ENCODE measurements at regions not wholly inside any gene's neighbourhood (a gene's known extent, or its start where the extent isn't known, plus 50 kb on each side); places are given as distances from the start of the nearest gene placed in this dataset.

DNA sequence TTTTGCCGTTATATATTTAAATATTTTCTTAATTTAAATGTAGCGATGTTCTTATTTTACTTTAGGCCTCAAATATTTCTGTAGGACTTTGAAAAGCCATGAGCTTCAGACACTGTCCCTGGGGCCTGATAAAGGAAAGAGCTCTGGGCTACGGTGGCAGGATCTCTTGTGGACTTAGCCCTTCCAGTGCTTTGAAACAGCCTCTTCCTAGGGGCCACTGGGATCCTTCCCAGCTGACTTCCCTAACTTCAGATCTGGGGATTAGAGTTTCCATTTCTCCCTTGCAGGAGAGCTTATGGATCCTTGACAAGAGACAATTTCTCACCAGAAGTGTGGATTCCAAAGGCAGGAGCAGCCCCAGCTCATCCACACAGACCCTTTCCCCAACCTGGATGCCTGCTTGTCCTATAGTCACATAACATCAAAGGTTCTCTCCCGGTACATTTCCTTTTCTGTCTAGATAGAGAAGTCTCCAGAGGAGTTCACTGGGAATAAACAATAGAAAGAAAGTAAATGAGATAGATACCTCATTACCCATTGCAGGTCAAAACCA lies 221.4 kb downstream of the TTC6 start:
- TF ChIP-seq, protein P1, sequence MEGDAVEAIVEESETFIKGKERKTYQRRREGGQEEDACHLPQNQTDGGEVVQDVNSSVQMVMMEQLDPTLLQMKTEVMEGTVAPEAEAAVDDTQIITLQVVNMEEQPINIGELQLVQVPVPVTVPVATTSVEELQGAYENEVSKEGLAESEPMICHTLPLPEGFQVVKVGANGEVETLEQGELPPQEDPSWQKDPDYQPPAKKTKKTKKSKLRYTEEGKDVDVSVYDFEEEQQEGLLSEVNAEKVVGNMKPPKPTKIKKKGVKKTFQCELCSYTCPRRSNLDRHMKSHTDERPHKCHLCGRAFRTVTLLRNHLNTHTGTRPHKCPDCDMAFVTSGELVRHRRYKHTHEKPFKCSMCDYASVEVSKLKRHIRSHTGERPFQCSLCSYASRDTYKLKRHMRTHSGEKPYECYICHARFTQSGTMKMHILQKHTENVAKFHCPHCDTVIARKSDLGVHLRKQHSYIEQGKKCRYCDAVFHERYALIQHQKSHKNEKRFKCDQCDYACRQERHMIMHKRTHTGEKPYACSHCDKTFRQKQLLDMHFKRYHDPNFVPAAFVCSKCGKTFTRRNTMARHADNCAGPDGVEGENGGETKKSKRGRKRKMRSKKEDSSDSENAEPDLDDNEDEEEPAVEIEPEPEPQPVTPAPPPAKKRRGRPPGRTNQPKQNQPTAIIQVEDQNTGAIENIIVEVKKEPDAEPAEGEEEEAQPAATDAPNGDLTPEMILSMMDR (IDR thresholded peaks at IDR 0.05; ENCODE audit: poor library complexity, severe bottlenecking) = no peak
- TF ChIP-seq TAF1 (IDR thresholded peaks at IDR 0.05; ENCODE audit: low read depth) = no peak

Measured in neural cell (in vitro differentiated cells).